H9 (cell line): ENCODE measurements at regions not wholly inside any gene's neighbourhood (a gene's known extent, or its start where the extent isn't known, plus 50 kb on each side); places are given as distances from the start of the nearest gene placed in this dataset.

ENCODE experiments used
- DNase-seq: peaks from one replicate; pipeline ENCODE4 v3.0.0-alpha.2; 2017
- H2AFZ ChIP-seq: one replicate; pipeline ENCODE4 v1.6.1; 2013; ENCODE audit warnings: mild to moderate bottlenecking, low read length, control low read depth, moderate library complexity
- H2AK5ac ChIP-seq: 2 replicates; pipeline ENCODE4 v1.6.1; 2013; ENCODE audit warnings: low read length, control low read depth, mixed read lengths; ENCODE audit not compliant: insufficient read length
- H2BK120ac ChIP-seq: one replicate; pipeline ENCODE4 v1.6.1; 2013; ENCODE audit warnings: low read depth, mild to moderate bottlenecking, low read length, control low read depth, inconsistent platforms; ENCODE audit not compliant: poor library complexity, severe bottlenecking
- H2BK12ac ChIP-seq: 2 replicates; pipeline ENCODE4 v1.6.1; 2013; ENCODE audit warnings: low read length, control low read depth, mixed read lengths, low read depth; ENCODE audit not compliant: insufficient read length
- H2BK15ac ChIP-seq: 2 replicates; pipeline ENCODE4 v1.6.1; 2013; ENCODE audit warnings: low read depth, low read length, control low read depth
- H2BK20ac ChIP-seq: one replicate; pipeline ENCODE4 v1.6.1; 2013; ENCODE audit warnings: low read depth, mild to moderate bottlenecking, low read length, control low read depth, inconsistent platforms; ENCODE audit not compliant: poor library complexity, severe bottlenecking
- H2BK5ac ChIP-seq: 2 replicates; pipeline ENCODE4 v1.6.1; 2013; ENCODE audit warnings: low read length, control low read depth, mixed read lengths; ENCODE audit not compliant: insufficient read length
- H3K14ac ChIP-seq: 2 replicates; pipeline ENCODE4 v1.6.1; 2013; ENCODE audit warnings: low read length, control low read depth; ENCODE audit not compliant: insufficient read depth
- H3K18ac ChIP-seq: 2 replicates; pipeline ENCODE4 v1.6.1; 2013; ENCODE audit warnings: low read depth, mild to moderate bottlenecking, mixed read lengths, low read length, control low read depth; ENCODE audit not compliant: insufficient read length
- H3K23ac ChIP-seq: 2 replicates; pipeline ENCODE4 v1.6.1; 2013; ENCODE audit warnings: low read length, control low read depth, mixed read lengths, low read depth; ENCODE audit not compliant: insufficient read length
- H3K23me2 ChIP-seq: 2 replicates; pipeline ENCODE4 v1.6.1; 2013; ENCODE audit warnings: low read depth, mild to moderate bottlenecking, mixed read lengths, low read length, control low read depth; ENCODE audit not compliant: insufficient read length, poor library complexity, severe bottlenecking
- H3K27ac ChIP-seq: 2 replicates; pipeline ENCODE4 v1.5.1; 2013; ENCODE audit warnings: low read length, control low read depth, mixed read lengths, low read depth; ENCODE audit not compliant: insufficient read length
- H3K27me3 ChIP-seq: 2 replicates; pipeline ENCODE4 v1.6.1; 2013; ENCODE audit warnings: low read length, control low read depth, inconsistent platforms; ENCODE audit not compliant: insufficient read depth
- H3K4ac ChIP-seq: 2 replicates; pipeline ENCODE4 v1.6.1; 2013; ENCODE audit warnings: low read depth, mild to moderate bottlenecking, control low read depth, inconsistent platforms, low read length, moderate library complexity
- H3K4me1 ChIP-seq: 2 replicates; pipeline ENCODE4 v1.6.1; 2013; ENCODE audit warnings: low read length, control low read depth, inconsistent platforms; ENCODE audit not compliant: insufficient read depth
- H3K4me2 ChIP-seq: 2 replicates; pipeline ENCODE4 v1.6.1; 2013; ENCODE audit warnings: low read length, control low read depth, mixed read lengths; ENCODE audit not compliant: insufficient read length, insufficient read depth
- H3K56ac ChIP-seq: 2 replicates; pipeline ENCODE4 v1.6.1; 2013; ENCODE audit warnings: low read depth, mild to moderate bottlenecking, mixed read lengths, low read length, control low read depth; ENCODE audit not compliant: insufficient read length
- H3K79me1 ChIP-seq: 2 replicates; pipeline ENCODE4 v1.6.1; 2013; ENCODE audit warnings: low read depth, mild to moderate bottlenecking, moderate library complexity, low read length, control low read depth, inconsistent platforms; ENCODE audit not compliant: insufficient read depth, poor library complexity, severe bottlenecking
- H3K79me2 ChIP-seq: 2 replicates; pipeline ENCODE4 v1.6.1; 2013; ENCODE audit warnings: low read length, control low read depth, inconsistent platforms; ENCODE audit not compliant: insufficient read depth
- H3K9ac ChIP-seq: 2 replicates; pipeline ENCODE4 v1.6.1; 2013; ENCODE audit warnings: low read length, control low read depth, mixed read lengths; ENCODE audit not compliant: insufficient read length; ENCODE audit errors: extremely low read depth
- H3K9me3 ChIP-seq: one replicate; pipeline ENCODE4 v1.6.1; 2013; ENCODE audit warnings: low read depth, low read length, inconsistent platforms; ENCODE audit not compliant: control insufficient read depth
- H3T11ph ChIP-seq: one replicate; pipeline ENCODE4 v1.6.1; 2013; ENCODE audit warnings: mild to moderate bottlenecking, low read length, control low read depth, inconsistent platforms
- H4K20me1 ChIP-seq: one replicate; pipeline ENCODE4 v1.6.1; 2013; ENCODE audit not compliant: control insufficient read depth, insufficient read length, insufficient read depth
- H4K5ac ChIP-seq: 2 replicates; pipeline ENCODE4 v1.6.1; 2013; ENCODE audit warnings: low read depth, mild to moderate bottlenecking, mixed read lengths, low read length, control low read depth; ENCODE audit not compliant: insufficient read length
- H4K8ac ChIP-seq: replicated peaks from 2 replicates; pipeline ENCODE4 v1.6.1; 2013; ENCODE audit warnings: low read length, control low read depth, mixed read lengths, low read depth; ENCODE audit not compliant: insufficient read length
- H4K91ac ChIP-seq: 2 replicates; pipeline ENCODE4 v1.6.1; 2013; ENCODE audit warnings: low read depth, mild to moderate bottlenecking, moderate library complexity, mixed read lengths, low read length, control low read depth; ENCODE audit not compliant: insufficient read length
- H3K27ac Mint-ChIP-seq, 3 experiments: 2 replicates in 2 of 3; 3 replicates in 1 of 3; pipeline ENCODE4 v1.8.0; 2020 to 2021; ENCODE audit warnings: mixed read lengths in 3 of 3, mild to moderate bottlenecking in 1 of 3, moderate library complexity in 1 of 3
- H3K27me3 Mint-ChIP-seq: 2 replicates; pipeline ENCODE4 v1.8.0; 2021; ENCODE audit warnings: low read depth, mild to moderate bottlenecking, moderate library complexity, mixed read lengths
- H3K36me3 Mint-ChIP-seq, 3 experiments: 2 replicates in 2 of 3; 3 replicates in 1 of 3; pipeline ENCODE4 v1.8.0; 2020 to 2021; ENCODE audit warnings: low read depth in 3 of 3, mixed read lengths in 3 of 3; ENCODE audit not compliant: insufficient read depth in 1 of 3
- H3K4me1 Mint-ChIP-seq, 2 experiments: 2 replicates each; pipeline ENCODE4 v1.8.0; 2020; ENCODE audit warnings: mixed read lengths in 2 of 2
- H3K4me3 Mint-ChIP-seq, 2 experiments: 2 replicates in 1 of 2; 3 replicates in 1 of 2; pipeline ENCODE4 v1.8.0; 2020 to 2021; ENCODE audit warnings: mild to moderate bottlenecking in 2 of 2, mixed read lengths in 2 of 2, moderate library complexity in 1 of 2
- H3K9me3 Mint-ChIP-seq, 2 experiments: 2 replicates in 1 of 2; 3 replicates in 1 of 2; pipeline ENCODE4 v1.8.0; 2020; ENCODE audit warnings: mild to moderate bottlenecking in 2 of 2, mixed read lengths in 2 of 2, moderate library complexity in 1 of 2
- WGBS: extraction: QIAGEN DNeasy Blood & Tissue Kit; methylation state at CpG from one replicate; pipeline ENCODE4 v1.1.7; 2013; ENCODE audit warnings: missing lambda C conversion rate, low lambda C conversion rate, mixed read lengths; ENCODE audit not compliant: insufficient read length; ENCODE audit errors: extremely low coverage; 5-methylcytosine and 5-hydroxymethylcytosine counted together
- TF ChIP-seq, protein P1 (sequence below): fragments of 200-600 bp; sonication (generic); conservative IDR thresholded peaks from 3 replicates; pipeline ENCODE4 v1.8.0; 2021; ENCODE audit warnings: antibody characterized with exemption, mild to moderate bottlenecking

DNA sequence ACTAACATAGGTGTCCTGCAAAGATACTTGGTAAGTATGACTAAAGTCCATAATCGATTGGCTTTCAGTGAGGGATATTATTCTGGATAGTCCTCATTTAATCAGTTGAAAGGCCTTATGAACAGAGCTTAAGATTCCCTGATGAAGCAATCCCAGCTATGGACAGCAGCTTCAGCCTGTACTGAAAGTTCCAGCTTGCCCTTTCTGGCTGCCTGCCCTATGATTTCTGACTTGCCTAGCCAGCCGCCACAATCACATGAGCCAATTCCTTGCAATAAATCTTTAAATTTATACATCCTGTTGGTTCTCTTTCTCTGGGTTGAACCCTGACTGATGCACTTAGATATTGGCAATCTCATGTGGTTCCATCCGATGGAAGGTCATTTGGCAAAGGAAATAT is 759.0 kb upstream of the API5 start:
- H3K27me3 Mint-ChIP-seq, result no peaks in the 10 kb centered on the region
- TF ChIP-seq, protein P1, sequence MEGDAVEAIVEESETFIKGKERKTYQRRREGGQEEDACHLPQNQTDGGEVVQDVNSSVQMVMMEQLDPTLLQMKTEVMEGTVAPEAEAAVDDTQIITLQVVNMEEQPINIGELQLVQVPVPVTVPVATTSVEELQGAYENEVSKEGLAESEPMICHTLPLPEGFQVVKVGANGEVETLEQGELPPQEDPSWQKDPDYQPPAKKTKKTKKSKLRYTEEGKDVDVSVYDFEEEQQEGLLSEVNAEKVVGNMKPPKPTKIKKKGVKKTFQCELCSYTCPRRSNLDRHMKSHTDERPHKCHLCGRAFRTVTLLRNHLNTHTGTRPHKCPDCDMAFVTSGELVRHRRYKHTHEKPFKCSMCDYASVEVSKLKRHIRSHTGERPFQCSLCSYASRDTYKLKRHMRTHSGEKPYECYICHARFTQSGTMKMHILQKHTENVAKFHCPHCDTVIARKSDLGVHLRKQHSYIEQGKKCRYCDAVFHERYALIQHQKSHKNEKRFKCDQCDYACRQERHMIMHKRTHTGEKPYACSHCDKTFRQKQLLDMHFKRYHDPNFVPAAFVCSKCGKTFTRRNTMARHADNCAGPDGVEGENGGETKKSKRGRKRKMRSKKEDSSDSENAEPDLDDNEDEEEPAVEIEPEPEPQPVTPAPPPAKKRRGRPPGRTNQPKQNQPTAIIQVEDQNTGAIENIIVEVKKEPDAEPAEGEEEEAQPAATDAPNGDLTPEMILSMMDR, result no peak
- H3K27ac Mint-ChIP-seq, result no peak overlapping the region
- H4K5ac ChIP-seq, result no peak overlapping the region
- no peak overlapping the region for H2BK12ac ChIP-seq
- H2BK120ac ChIP-seq, result no peak overlapping the region
- no peak overlapping the region for H2BK20ac ChIP-seq
- no peaks in the 10 kb centered on the region for H3K79me1 ChIP-seq
- no peak for DNase-seq
- H3K27ac ChIP-seq, result no peak overlapping the region
- no CpG with 5 or more reads among the region's 3 CpGs for WGBS
- H3K36me3 Mint-ChIP-seq, result no peaks in the 10 kb centered on the region
- H3K56ac ChIP-seq, result no peak overlapping the region
- H3K4me2 ChIP-seq, result no peak overlapping the region
- H3K9ac ChIP-seq, result no peak overlapping the region
- no peak overlapping the region for H3K4ac ChIP-seq
- H3K14ac ChIP-seq, result no peak overlapping the region
- no peak overlapping the region for H2BK15ac ChIP-seq
- no peak overlapping the region for H2AK5ac ChIP-seq
- no peaks in the 10 kb centered on the region for H3K23me2 ChIP-seq
- no peaks in the 10 kb centered on the region for H4K20me1 ChIP-seq
- H2BK5ac ChIP-seq, result no peak overlapping the region
- no peaks in the 10 kb centered on the region for H3K27me3 ChIP-seq
- no peak overlapping the region for H4K8ac ChIP-seq
- no peak overlapping the region for H3K4me3 Mint-ChIP-seq
- H2AFZ ChIP-seq, result no peak overlapping the region
- H4K91ac ChIP-seq, result no peak overlapping the region
- no peaks in the 10 kb centered on the region for H3K4me1 Mint-ChIP-seq
- H3K18ac ChIP-seq, result no peak overlapping the region
- no peaks in the 10 kb centered on the region for H3K9me3 Mint-ChIP-seq
- H3K79me2 ChIP-seq, result no peaks in the 10 kb centered on the region
- H3T11ph ChIP-seq, result no peak overlapping the region
- no peaks in the 10 kb centered on the region for H3K4me1 ChIP-seq
- no peak overlapping the region for H3K23ac ChIP-seq
- H3K9me3 ChIP-seq, result no peaks in the 10 kb centered on the region
